HCT116 (cell line): ENCODE measurements at regions not wholly inside any gene's neighbourhood (a gene's known extent, or its start where the extent isn't known, plus 50 kb on each side); places are given as distances from the start of the nearest gene placed in this dataset.

Experiments used
- ATAC-seq: fragments of 200-7000 bp; cut with Tn5 transposase; 2 replicates; pipeline ENCODE4 v1.9.1; 2020; ENCODE audit warnings: mild to moderate bottlenecking, moderate library complexity
- BruUV-seq: library from RNA; stranded (reverse); fragments of 400-500 nt; replicated peaks from 2 replicates; lab custom pipeline; 2021; lab: Mats Ljungman, UMichigan
- CTCF ChIA-PET: fragments of 300-600 bp; sonication (Branson Sonifier 250); formaldehyde crosslinking; loops from one replicate; lab custom pipeline; 2021; ENCODE audit warnings: antibody characterized with exemption; lab: Charles Lee
- POLR2A ChIA-PET: fragments of 300-600, 350-600 bp; sonication (Branson Sonifier 250); formaldehyde crosslinking; loops from one replicate; lab custom pipeline; 2021; ENCODE audit warnings: antibody characterized with exemption; lab: Charles Lee
- RAD21 ChIA-PET, 2 experiments: fragments of 300-600 bp; sonication (Branson Sonifier 250); formaldehyde crosslinking; loops; one replicate each; lab custom pipeline; 2023; ENCODE audit warnings: low total read pairs in 2 of 2; ENCODE audit not compliant: uncharacterized antibody in 2 of 2, unreplicated experiment in 2 of 2, low non-redundant PET in 1 of 2; lab: Charles Lee
- DNase-seq: peaks from one replicate; pipeline ENCODE4 v3.0.0-alpha.2; 2010; ENCODE audit warnings: low read depth, low spot score
- H2AFZ ChIP-seq: fragments of 200-600 bp; shearing (Covaris generic), sonication (generic); 2 replicates; pipeline ENCODE4 v1.6.1; 2017; ENCODE audit warnings: low read depth, mixed run types, mixed read lengths, antibody characterized with exemption, low read length; ENCODE audit not compliant: poor library complexity, severe bottlenecking
- H3K27ac ChIP-seq: 2 replicates; pipeline ENCODE4 v1.5.1; 2012; ENCODE audit warnings: low read depth, low read length
- H3K27me3 ChIP-seq: fragments of 200-600 bp; sonication (generic); 2 replicates; pipeline ENCODE4 v1.6.1; 2016; ENCODE audit warnings: mixed run types, low read length, mixed read lengths; ENCODE audit not compliant: insufficient read depth
- H3K36me3 ChIP-seq, 2 experiments: fragments of 200-500 bp in 1 of 2; fragments of 200-600 bp in 1 of 2; sonication (Bioruptor generic) in 1 of 2; sonication (generic) in 1 of 2; 2 replicates each; pipeline versions ENCODE4 v1.5.1 to v1.6.1; 2014 to 2016; ENCODE audit warnings: low read length in 2 of 2, inconsistent platforms in 1 of 2, mixed read lengths in 1 of 2, mixed run types in 1 of 2; ENCODE audit not compliant: insufficient read depth in 2 of 2, control insufficient read depth in 1 of 2
- H3K4me1 ChIP-seq, 2 experiments: fragments of 200-600 bp in 1 of 2; sonication (generic) in 1 of 2; 2 replicates each; pipeline versions ENCODE4 v1.5.1 to v1.6.1; 2012 to 2017; ENCODE audit warnings: low read length in 2 of 2, inconsistent platforms in 1 of 2, mild to moderate bottlenecking in 1 of 2, mixed read lengths in 1 of 2, mixed run types in 1 of 2, moderate library complexity in 1 of 2; ENCODE audit not compliant: insufficient read depth in 2 of 2, control insufficient read depth in 1 of 2
- H3K4me2 ChIP-seq: fragments of 200-600 bp; sonication (generic); 2 replicates; pipeline ENCODE4 v1.6.1; 2017; ENCODE audit warnings: mixed run types, low read length, mixed read lengths
- H3K4me3 ChIP-seq, 2 experiments: fragments of 200-600 bp in 1 of 2; sonication (generic) in 1 of 2; replicated peaks in 1 of 2; 2 replicates each; pipeline ENCODE4 v1.5.1; 2011 to 2016; ENCODE audit warnings: low read length in 2 of 2, control low read depth in 1 of 2, low read depth in 1 of 2, mild to moderate bottlenecking in 1 of 2, mixed read lengths in 1 of 2, mixed run types in 1 of 2
- H3K79me2 ChIP-seq: fragments of 200-600 bp; sonication (generic); 2 replicates; pipeline ENCODE4 v1.6.1; 2017; ENCODE audit warnings: mild to moderate bottlenecking, mixed run types, low read length, moderate library complexity, mixed read lengths; ENCODE audit not compliant: insufficient read depth
- H3K9ac ChIP-seq: fragments of 200-600 bp; sonication (generic); 2 replicates; pipeline ENCODE4 v1.6.1; 2016; ENCODE audit warnings: low read length, mixed read lengths
- H3K9me2 ChIP-seq: fragments of 200-600 bp; sonication (generic), shearing (Covaris generic); 2 replicates; pipeline ENCODE4 v1.6.1; 2017; ENCODE audit warnings: mixed run types, mild to moderate bottlenecking, moderate library complexity; ENCODE audit not compliant: insufficient read depth
- H3K9me3 ChIP-seq, 2 experiments: fragments of 200-500 bp in 1 of 2; fragments of 200-600 bp in 1 of 2; sonication (Bioruptor generic) in 1 of 2; sonication (generic) in 1 of 2; 2 replicates each; pipeline ENCODE4 v1.6.1; 2014 to 2017; ENCODE audit warnings: low read length in 2 of 2, mixed read lengths in 2 of 2, inconsistent platforms in 1 of 2, low read depth in 1 of 2, mild to moderate bottlenecking in 1 of 2, mixed run types in 1 of 2, moderate library complexity in 1 of 2; ENCODE audit not compliant: control insufficient read depth in 1 of 2, insufficient read depth in 1 of 2
- H4K20me1 ChIP-seq: fragments of 200-600 bp; sonication (generic), shearing (Covaris generic); 2 replicates; pipeline ENCODE4 v1.6.1; 2017; ENCODE audit warnings: mixed run types, mild to moderate bottlenecking, moderate library complexity; ENCODE audit not compliant: insufficient read depth
- EZH2phosphoT487 ChIP-seq: fragments of 200-600 bp; IDR thresholded peaks from 2 replicates; pipeline ENCODE4 v1.6.1; 2018; ENCODE audit warnings: antibody characterized with exemption, borderline replicate concordance
- POLR2A ChIP-seq: IDR thresholded peaks from 2 replicates; pipeline ENCODE4 v1.7.0; 2011; ENCODE audit warnings: borderline replicate concordance; ENCODE audit not compliant: insufficient read depth, insufficient read length; ENCODE audit errors: extremely low read depth
- POLR2AphosphoS5 ChIP-seq: IDR thresholded peaks from 2 replicates; pipeline ENCODE4 v1.6.1; 2011; ENCODE audit warnings: mild to moderate bottlenecking, low read depth, low read length, moderate library complexity
- SIN3A ChIP-seq: IDR thresholded peaks from 2 replicates; pipeline ENCODE4 v1.6.1; 2012; ENCODE audit warnings: low read depth
- SRF ChIP-seq: IDR thresholded peaks from 2 replicates; pipeline ENCODE4 v1.6.1; 2012; ENCODE audit warnings: low read depth
- TCF7L2 ChIP-seq: IDR thresholded peaks from 2 replicates; pipeline ENCODE4 v1.7.0; 2011; ENCODE audit warnings: borderline replicate concordance, inconsistent platforms; ENCODE audit not compliant: insufficient read depth, insufficient read length; ENCODE audit errors: extremely low read depth
- ZFX ChIP-seq: fragments of 450-650 bp; IDR thresholded peaks from 2 replicates; pipeline ENCODE4 v1.6.1; 2017
- intact Hi-C: fragments of 100-400 bp; cut with micrococcal nuclease; formaldehyde crosslinking; loops from 2 replicates; pipeline ENCODE4 v1.10.0; 2022
- TF ChIP-seq, protein P1 (sequence below): IDR thresholded peaks from 2 replicates; pipeline ENCODE4 v1.6.1; 2011; ENCODE audit warnings: mild to moderate bottlenecking, low read length, moderate library complexity; ENCODE audit not compliant: insufficient replicate concordance; ENCODE audit errors: extremely low read depth
- TF ChIP-seq, protein P2 (sequence below): IDR thresholded peaks from 2 replicates; pipeline ENCODE4 v1.6.1; 2012; ENCODE audit warnings: low read depth

GRCh38 chr10:57169597-57169996 lies 808.5 kb upstream of the ZWINT start:
- DNase-seq = no peak
- H3K27ac ChIP-seq = no peak overlapping the region
- H3K9me3 ChIP-seq = peaks cover 0 to 3% of the 10 kb centered on the region in 2 experiments; a peak in 2 of 4 replicates
- intact Hi-C loops = no loop called here
- POLR2A ChIA-PET = no interaction called here
- no TSS peak for BruUV-seq
- CTCF ChIA-PET = no interaction called here
- H3K4me2 ChIP-seq = no peak overlapping the region
- no peaks in the 10 kb centered on the region for H4K20me1 ChIP-seq
- RAD21 ChIA-PET = no interaction called here
- no peaks in the 10 kb centered on the region for H3K9me2 ChIP-seq
- no peak overlapping the region for H2AFZ ChIP-seq
- no peak overlapping the region for H3K4me3 ChIP-seq
- ATAC-seq = no peak
- H3K79me2 ChIP-seq = no peaks in the 10 kb centered on the region
- no peaks in the 10 kb centered on the region for H3K36me3 ChIP-seq
- no peaks in the 10 kb centered on the region for H3K4me1 ChIP-seq
- H3K27me3 ChIP-seq = no peaks in the 10 kb centered on the region
- TF ChIP-seq POLR2A = no peak
- TF ChIP-seq ZFX = no peak
- TF ChIP-seq SRF = no peak
- TF ChIP-seq, protein P1, sequence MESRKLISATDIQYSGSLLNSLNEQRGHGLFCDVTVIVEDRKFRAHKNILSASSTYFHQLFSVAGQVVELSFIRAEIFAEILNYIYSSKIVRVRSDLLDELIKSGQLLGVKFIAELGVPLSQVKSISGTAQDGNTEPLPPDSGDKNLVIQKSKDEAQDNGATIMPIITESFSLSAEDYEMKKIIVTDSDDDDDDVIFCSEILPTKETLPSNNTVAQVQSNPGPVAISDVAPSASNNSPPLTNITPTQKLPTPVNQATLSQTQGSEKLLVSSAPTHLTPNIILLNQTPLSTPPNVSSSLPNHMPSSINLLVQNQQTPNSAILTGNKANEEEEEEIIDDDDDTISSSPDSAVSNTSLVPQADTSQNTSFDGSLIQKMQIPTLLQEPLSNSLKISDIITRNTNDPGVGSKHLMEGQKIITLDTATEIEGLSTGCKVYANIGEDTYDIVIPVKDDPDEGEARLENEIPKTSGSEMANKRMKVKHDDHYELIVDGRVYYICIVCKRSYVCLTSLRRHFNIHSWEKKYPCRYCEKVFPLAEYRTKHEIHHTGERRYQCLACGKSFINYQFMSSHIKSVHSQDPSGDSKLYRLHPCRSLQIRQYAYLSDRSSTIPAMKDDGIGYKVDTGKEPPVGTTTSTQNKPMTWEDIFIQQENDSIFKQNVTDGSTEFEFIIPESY = no peak
- TF ChIP-seq TCF7L2 = no peak
- no peak for TF ChIP-seq POLR2AphosphoS5
- TF ChIP-seq EZH2phosphoT487 = no peak
- no peak for TF ChIP-seq SIN3A
- TF ChIP-seq, protein P2, sequence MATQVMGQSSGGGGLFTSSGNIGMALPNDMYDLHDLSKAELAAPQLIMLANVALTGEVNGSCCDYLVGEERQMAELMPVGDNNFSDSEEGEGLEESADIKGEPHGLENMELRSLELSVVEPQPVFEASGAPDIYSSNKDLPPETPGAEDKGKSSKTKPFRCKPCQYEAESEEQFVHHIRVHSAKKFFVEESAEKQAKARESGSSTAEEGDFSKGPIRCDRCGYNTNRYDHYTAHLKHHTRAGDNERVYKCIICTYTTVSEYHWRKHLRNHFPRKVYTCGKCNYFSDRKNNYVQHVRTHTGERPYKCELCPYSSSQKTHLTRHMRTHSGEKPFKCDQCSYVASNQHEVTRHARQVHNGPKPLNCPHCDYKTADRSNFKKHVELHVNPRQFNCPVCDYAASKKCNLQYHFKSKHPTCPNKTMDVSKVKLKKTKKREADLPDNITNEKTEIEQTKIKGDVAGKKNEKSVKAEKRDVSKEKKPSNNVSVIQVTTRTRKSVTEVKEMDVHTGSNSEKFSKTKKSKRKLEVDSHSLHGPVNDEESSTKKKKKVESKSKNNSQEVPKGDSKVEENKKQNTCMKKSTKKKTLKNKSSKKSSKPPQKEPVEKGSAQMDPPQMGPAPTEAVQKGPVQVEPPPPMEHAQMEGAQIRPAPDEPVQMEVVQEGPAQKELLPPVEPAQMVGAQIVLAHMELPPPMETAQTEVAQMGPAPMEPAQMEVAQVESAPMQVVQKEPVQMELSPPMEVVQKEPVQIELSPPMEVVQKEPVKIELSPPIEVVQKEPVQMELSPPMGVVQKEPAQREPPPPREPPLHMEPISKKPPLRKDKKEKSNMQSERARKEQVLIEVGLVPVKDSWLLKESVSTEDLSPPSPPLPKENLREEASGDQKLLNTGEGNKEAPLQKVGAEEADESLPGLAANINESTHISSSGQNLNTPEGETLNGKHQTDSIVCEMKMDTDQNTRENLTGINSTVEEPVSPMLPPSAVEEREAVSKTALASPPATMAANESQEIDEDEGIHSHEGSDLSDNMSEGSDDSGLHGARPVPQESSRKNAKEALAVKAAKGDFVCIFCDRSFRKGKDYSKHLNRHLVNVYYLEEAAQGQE = no peak
- H3K9ac ChIP-seq = no peak overlapping the region
